ENCODE measurements at regions not wholly inside any gene's neighbourhood (a gene's known extent, or its start where the extent isn't known, plus 50 kb on each side); places are given as distances from the start of the nearest gene placed in this dataset.
"Not testable (repeated sequence)": the region's sequence is repeated elsewhere in the genome, so short reads cannot be mapped to it uniquely, and the experiment has no call there.

DNA sequence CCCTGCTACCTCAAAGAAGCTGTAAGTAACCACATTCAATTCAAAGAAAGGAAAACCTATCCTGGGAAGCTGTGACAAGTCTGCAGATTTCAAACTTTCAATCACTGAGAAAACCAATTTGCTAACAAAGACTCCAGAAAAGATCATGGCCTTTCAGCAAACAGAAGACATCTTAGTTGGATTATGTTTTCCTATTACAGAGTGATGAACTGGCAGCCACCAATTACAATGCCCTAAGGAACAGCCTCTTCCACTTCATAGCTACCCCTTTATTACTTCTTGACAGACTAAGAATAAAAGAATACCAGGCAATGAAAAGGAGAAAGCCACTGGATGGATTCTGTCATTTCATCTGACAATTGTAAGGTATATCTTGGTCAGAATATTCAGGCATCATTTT is 128.2 kb upstream of the RASEF start:
- Histone ChIP-seq H3K27me3 (ENCODE audit: low read depth) (no peaks in the 10 kb centered on the region), H3K4me3 (no peak overlapping the region), H3K36me3 (no peaks in the 10 kb centered on the region), H3K9me3 (no peaks in the 10 kb centered on the region), H3K27ac (no peak overlapping the region), H3K4me1 (no peaks in the 10 kb centered on the region)
- no peak for TF ChIP-seq CTCF (IDR thresholded peaks at IDR 0.05)
- DNase-seq (no peak), ATAC-seq (no peak)
- intact Hi-C loops (cut with DNase I) = no loop called here

- H3K4me1 ChIP-seq; H3K9me3 ChIP-seq; H3K27ac ChIP-seq; intact Hi-C loops (cut with DNase I); H3K36me3 ChIP-seq; ATAC-seq; DNase-seq; H3K4me3 ChIP-seq; H3K27me3 ChIP-seq (ENCODE audit: low read depth): not testable (repeated sequence)
Observed at GRCh38 chr9:83189026-83189425, 126.1 kb upstream of the RASEF start.

GRCh38 chr9:83188277-83188676 is 125.3 kb upstream of the RASEF start:
- no peak for TF ChIP-seq CTCF (IDR thresholded peaks at IDR 0.05)
- Histone ChIP-seq H3K4me3 (no peak overlapping the region), H3K27me3 (ENCODE audit: low read depth) (no peaks in the 10 kb centered on the region), H3K27ac (no peak overlapping the region), H3K4me1 (no peaks in the 10 kb centered on the region), H3K9me3 (no peaks in the 10 kb centered on the region), H3K36me3 (no peaks in the 10 kb centered on the region)
- DNase-seq (no peak), ATAC-seq (no peak)
- intact Hi-C loops (cut with DNase I) = no loop called here

GRCh38 chr9:83186155-83186737 is 123.3 kb upstream of the RASEF start:
- H3K9me3 ChIP-seq = no peaks in the 10 kb centered on the region
- no peak for ATAC-seq
- no peak for DNase-seq
- H3K36me3 ChIP-seq = no peaks in the 10 kb centered on the region
- no peak for TF ChIP-seq CTCF (IDR thresholded peaks at IDR 0.05)
- intact Hi-C loops (cut with DNase I) = no loop called here
- H3K4me3 ChIP-seq = no peak overlapping the region
- no peaks in the 10 kb centered on the region for H3K4me1 ChIP-seq
- no peaks in the 10 kb centered on the region for H3K27me3 ChIP-seq (ENCODE audit: low read depth)
- no peak overlapping the region for H3K27ac ChIP-seq

- TF ChIP-seq CTCF (IDR thresholded peaks at IDR 0.05) = no peak
- no peaks in the 10 kb centered on the region for H3K4me1 ChIP-seq
- DNase-seq (no peak), ATAC-seq (no peak)
- H3K36me3 ChIP-seq = no peaks in the 10 kb centered on the region
- intact Hi-C loops (cut with DNase I) = no loop called here
- no peaks in the 10 kb centered on the region for H3K9me3 ChIP-seq
- H3K27me3 ChIP-seq (ENCODE audit: low read depth) = no peaks in the 10 kb centered on the region
- no peak overlapping the region for H3K27ac ChIP-seq
- no peak overlapping the region for H3K4me3 ChIP-seq
Observed at GRCh38 chr9:83185488-83186154, 122.7 kb upstream of the RASEF start.

DNA sequence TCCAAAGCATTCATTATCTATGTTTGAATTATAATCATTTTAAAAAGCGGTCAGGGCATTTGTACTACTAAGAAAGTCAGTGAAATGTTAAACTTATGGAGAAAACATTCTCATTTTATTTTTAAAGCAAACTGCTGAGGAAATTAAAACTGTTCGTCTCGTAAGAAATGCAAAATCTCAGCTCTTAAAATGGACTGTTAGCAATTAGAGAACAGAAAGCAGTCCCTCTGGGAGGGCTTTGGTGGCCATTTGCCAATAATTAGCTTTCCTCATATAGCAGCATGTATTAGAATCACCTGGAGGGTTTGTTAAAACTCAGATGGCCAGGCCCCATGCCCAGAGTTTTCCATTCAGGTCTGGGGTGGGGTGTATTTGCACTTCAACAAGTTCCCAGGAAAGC is 120.7 kb upstream of the RASEF start:
- H3K9me3 ChIP-seq = no peaks in the 10 kb centered on the region
- no peaks in the 10 kb centered on the region for H3K36me3 ChIP-seq
- no peak for DNase-seq
- no peak for ATAC-seq
- H3K27me3 ChIP-seq (ENCODE audit: low read depth) = no peaks in the 10 kb centered on the region
- H3K4me3 ChIP-seq = no peak overlapping the region
- H3K4me1 ChIP-seq = no peaks in the 10 kb centered on the region
- H3K27ac ChIP-seq = no peak overlapping the region
- intact Hi-C loops (cut with DNase I) = no loop called here
- TF ChIP-seq CTCF (IDR thresholded peaks at IDR 0.05) = no peak
